GM23338 (cell line): ENCODE measurements at regions not wholly inside any gene's neighbourhood (a gene's known extent, or its start where the extent isn't known, plus 50 kb on each side); places are given as distances from the start of the nearest gene placed in this dataset.

Source experiments
- ATAC-seq: fragments of 200-7000 bp; cut with Tn5 transposase; 3 replicates; pipeline ENCODE4 v1.9.1; 2020
- DNase-seq: peaks from one replicate; pipeline ENCODE4 v3.0.0-alpha.2; 2015; ENCODE audit warnings: low spot score
- H2AFZ ChIP-seq: fragments of 200-600 bp; sonication (generic); 2 replicates; pipeline ENCODE4 v1.8.0; 2016; ENCODE audit warnings: antibody characterized with exemption, mild to moderate bottlenecking, moderate library complexity
- H3F3A ChIP-seq: fragments of 200-600 bp; sonication (generic); replicated peaks from 2 replicates; pipeline ENCODE4 v1.8.0; 2017; ENCODE audit warnings: antibody characterized with exemption, mixed run types, low read depth
- H3K27ac ChIP-seq: fragments of 200-600 bp; sonication (generic); 2 replicates; pipeline ENCODE4 v1.6.1; 2016; ENCODE audit warnings: low read depth
- H3K27me3 ChIP-seq: fragments of 200-600 bp; sonication (generic); 2 replicates; pipeline ENCODE4 v1.8.0; 2016; ENCODE audit warnings: mild to moderate bottlenecking, mixed run types, moderate library complexity; ENCODE audit not compliant: insufficient read depth
- H3K36me3 ChIP-seq: fragments of 200-600 bp; sonication (generic); 2 replicates; pipeline ENCODE4 v1.8.0; 2016; ENCODE audit warnings: mild to moderate bottlenecking; ENCODE audit not compliant: insufficient read depth
- H3K4me1 ChIP-seq: fragments of 200-600 bp; sonication (generic); 2 replicates; pipeline ENCODE4 v1.8.0; 2016; ENCODE audit warnings: mild to moderate bottlenecking, moderate library complexity; ENCODE audit not compliant: insufficient read depth
- H3K4me2 ChIP-seq: fragments of 200-600 bp; sonication (generic); 2 replicates; pipeline ENCODE4 v1.7.1; 2017; ENCODE audit warnings: mixed run types
- H3K4me3 ChIP-seq: fragments of 200-600 bp; sonication (generic); 2 replicates; pipeline ENCODE4 v1.6.1; 2016; ENCODE audit warnings: mixed run types
- H3K79me2 ChIP-seq: fragments of 200-600 bp; sonication (generic); replicated peaks from 2 replicates; pipeline ENCODE4 v1.8.0; 2017; ENCODE audit warnings: mild to moderate bottlenecking; ENCODE audit not compliant: insufficient read depth
- H3K9me2 ChIP-seq: fragments of 200-600 bp; sonication (generic); 2 replicates; pipeline ENCODE4 v1.8.0; 2017; ENCODE audit not compliant: insufficient read depth
- H4K20me1 ChIP-seq: fragments of 200-600 bp; sonication (generic); replicated peaks from 2 replicates; pipeline ENCODE4 v1.8.0; 2017; ENCODE audit warnings: mild to moderate bottlenecking; ENCODE audit not compliant: insufficient read depth
- H3K27ac Mint-ChIP-seq: 2 replicates; pipeline ENCODE4 v1.8.0; 2020; ENCODE audit warnings: inconsistent platforms, mild to moderate bottlenecking, moderate library complexity, mixed read lengths
- H3K27me3 Mint-ChIP-seq: 3 replicates; pipeline ENCODE4 v1.8.0; 2022; ENCODE audit warnings: low read depth, mild to moderate bottlenecking, moderate library complexity, mixed read lengths, inconsistent platforms; ENCODE audit not compliant: insufficient read depth, poor library complexity
- H3K36me3 Mint-ChIP-seq: 3 replicates; pipeline ENCODE4 v1.8.0; 2021; ENCODE audit warnings: low read depth, mild to moderate bottlenecking, inconsistent platforms, moderate library complexity, mixed read lengths
- H3K4me1 Mint-ChIP-seq: 3 replicates; pipeline ENCODE4 v1.8.0; 2020; ENCODE audit warnings: mild to moderate bottlenecking, inconsistent platforms, mixed read lengths
- H3K4me3 Mint-ChIP-seq: 3 replicates; pipeline ENCODE4 v1.8.0; 2021; ENCODE audit warnings: moderate library complexity, mild to moderate bottlenecking, inconsistent platforms, mixed read lengths
- H3K9me3 Mint-ChIP-seq: 3 replicates; pipeline ENCODE4 v1.8.0; 2020; ENCODE audit warnings: moderate library complexity, mild to moderate bottlenecking, inconsistent platforms, mixed read lengths
- CREB1 ChIP-seq: fragments of 250-450 bp; sonication (Bioruptor Pico); IDR thresholded peaks from 2 replicates; pipeline ENCODE4 v1.5.0; 2020; ENCODE audit warnings: low read depth, mild to moderate bottlenecking, moderate library complexity
- EZH2 ChIP-seq: fragments of 200-600 bp; sonication (generic); IDR thresholded peaks from one replicate; pipeline ENCODE4 v1.8.0; 2017; ENCODE audit warnings: antibody characterized with exemption, mild to moderate bottlenecking, low read depth; ENCODE audit not compliant: unreplicated experiment
- EZH2phosphoT487 ChIP-seq: fragments of 200-600 bp; sonication (generic); IDR thresholded peaks from one replicate; pipeline ENCODE4 v1.8.1; 2018; ENCODE audit warnings: antibody characterized with exemption; ENCODE audit not compliant: unreplicated experiment
- JUNB ChIP-seq: IDR thresholded peaks from one replicate; pipeline ENCODE4 v1.6.1; 2016; ENCODE audit warnings: antibody characterized with exemption; ENCODE audit not compliant: unreplicated experiment
- NANOG ChIP-seq: IDR thresholded peaks from 2 replicates; pipeline ENCODE4 v1.6.1; 2016; ENCODE audit warnings: antibody characterized with exemption, borderline replicate concordance
- POLR2AphosphoS5 ChIP-seq: IDR thresholded peaks from 2 replicates; pipeline ENCODE4 v1.6.1; 2016; ENCODE audit warnings: antibody characterized with exemption, low read depth
- REST ChIP-seq: IDR thresholded peaks from one replicate; pipeline ENCODE4 v1.6.1; 2018; ENCODE audit warnings: antibody characterized with exemption; ENCODE audit not compliant: unreplicated experiment
- STAT1 ChIP-seq: IDR thresholded peaks from one replicate; pipeline ENCODE4 v1.6.1; 2016; ENCODE audit warnings: antibody characterized with exemption; ENCODE audit not compliant: unreplicated experiment
- ZNF114 ChIP-seq: fragments of 250-450 bp; sonication (Bioruptor Pico); IDR thresholded peaks from 2 replicates; pipeline ENCODE4 v1.5.0; 2020; ENCODE audit warnings: mild to moderate bottlenecking, moderate library complexity
- TF ChIP-seq, protein P1 (sequence below): fragments of 250-450 bp; sonication (Bioruptor Pico); IDR thresholded peaks from 2 replicates; pipeline ENCODE4 v1.5.0; 2020; ENCODE audit warnings: mild to moderate bottlenecking, moderate library complexity
- TF ChIP-seq, protein P2 (sequence below): IDR thresholded peaks from 2 replicates; pipeline ENCODE4 v1.6.1; 2016; ENCODE audit warnings: antibody characterized with exemption
- TF ChIP-seq, protein P3 (sequence below), 2 experiments: fragments of 200-600 bp in 1 of 2; sonication (generic) in 1 of 2; conservative IDR thresholded peaks; 2 replicates each; pipeline versions ENCODE4 v1.5.1 to v1.6.1; 2016 to 2017; ENCODE audit warnings: antibody characterized with exemption in 2 of 2, low read depth in 2 of 2, mild to moderate bottlenecking in 2 of 2, moderate library complexity in 1 of 2

DNA sequence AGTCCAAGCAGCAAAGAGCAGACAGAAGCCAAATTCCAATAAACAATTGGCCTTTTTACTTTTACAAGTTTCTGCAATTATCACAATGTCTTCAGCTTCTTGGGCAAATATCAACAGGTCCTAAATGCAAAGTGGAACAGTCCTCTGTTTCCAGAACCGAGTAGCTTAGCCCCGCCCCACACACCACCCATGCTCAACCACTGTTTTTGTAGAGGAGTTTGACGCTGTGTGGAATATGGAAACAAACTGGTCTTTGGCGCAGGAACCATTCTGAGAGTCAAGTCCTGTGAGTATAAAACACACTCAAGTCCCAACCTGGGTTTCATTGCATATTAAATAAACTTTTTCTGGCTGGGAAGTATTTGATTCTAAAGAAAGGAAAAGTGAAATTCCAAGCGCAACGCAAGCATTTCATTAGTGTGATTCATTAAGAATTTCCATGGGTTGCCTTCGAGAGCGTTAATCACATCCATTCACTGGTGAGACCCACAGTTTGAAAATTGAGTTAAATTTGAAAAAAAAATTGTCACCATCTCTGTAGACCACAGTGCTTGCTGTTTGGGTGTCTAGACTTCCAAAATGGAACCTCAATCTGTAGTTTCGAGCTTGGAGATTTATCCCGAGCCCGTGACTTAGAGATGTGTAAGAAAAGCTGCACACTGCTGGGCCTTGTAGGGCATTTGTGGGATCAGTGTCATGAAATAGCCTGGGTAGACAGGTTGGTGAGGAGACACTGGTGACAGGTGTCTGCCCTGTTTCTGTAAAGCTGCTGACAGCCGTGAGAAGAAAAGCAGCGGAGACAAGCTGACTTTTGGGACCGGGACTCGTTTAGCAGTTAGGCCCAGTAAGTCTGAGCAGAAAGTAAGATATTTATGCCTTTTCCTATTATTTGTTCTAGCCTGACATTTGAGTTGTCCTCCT lies 96.1 kb downstream of the DAD1 start:
- Histone ChIP-seq H3K27me3 (no peaks in the 10 kb centered on the region), H3K27ac (no peak overlapping the region; the same call in 1 of the 2 replicates), H2AFZ (peak overlapping the region; percentile 54), H3F3A (no peaks in the 10 kb centered on the region), H3K4me3 (no peak overlapping the region), H3K9me2 (peaks cover 10% of the 10 kb centered on the region; the same call in 1 of the 2 replicates), H3K4me2 (peak overlapping the region; percentile 37; the same call in 1 of the 2 replicates), H4K20me1 (no peaks in the 10 kb centered on the region), H3K79me2 (no peaks in the 10 kb centered on the region), H3K4me1 (peaks cover 15% of the 10 kb centered on the region; the same call in 1 of the 2 replicates), H3K36me3 (no peaks in the 10 kb centered on the region)
- peaks cover 4% of the 10 kb centered on the region for H3K27me3 Mint-ChIP-seq
- H3K4me3 Mint-ChIP-seq: no peak overlapping the region
- DNase-seq: no peak
- H3K9me3 Mint-ChIP-seq: no peaks in the 10 kb centered on the region
- no peak for ATAC-seq
- TF ChIP-seq JUNB (no peak), POLR2AphosphoS5 (no peak), STAT1 (no peak), EZH2 (no peak), NANOG (no peak), ZNF114 (CRISPR knock-in tag) (no peak), CREB1 (CRISPR knock-in tag) (no peak), EZH2phosphoT487 (no peak), REST (no peak)
- TF ChIP-seq, protein P1, sequence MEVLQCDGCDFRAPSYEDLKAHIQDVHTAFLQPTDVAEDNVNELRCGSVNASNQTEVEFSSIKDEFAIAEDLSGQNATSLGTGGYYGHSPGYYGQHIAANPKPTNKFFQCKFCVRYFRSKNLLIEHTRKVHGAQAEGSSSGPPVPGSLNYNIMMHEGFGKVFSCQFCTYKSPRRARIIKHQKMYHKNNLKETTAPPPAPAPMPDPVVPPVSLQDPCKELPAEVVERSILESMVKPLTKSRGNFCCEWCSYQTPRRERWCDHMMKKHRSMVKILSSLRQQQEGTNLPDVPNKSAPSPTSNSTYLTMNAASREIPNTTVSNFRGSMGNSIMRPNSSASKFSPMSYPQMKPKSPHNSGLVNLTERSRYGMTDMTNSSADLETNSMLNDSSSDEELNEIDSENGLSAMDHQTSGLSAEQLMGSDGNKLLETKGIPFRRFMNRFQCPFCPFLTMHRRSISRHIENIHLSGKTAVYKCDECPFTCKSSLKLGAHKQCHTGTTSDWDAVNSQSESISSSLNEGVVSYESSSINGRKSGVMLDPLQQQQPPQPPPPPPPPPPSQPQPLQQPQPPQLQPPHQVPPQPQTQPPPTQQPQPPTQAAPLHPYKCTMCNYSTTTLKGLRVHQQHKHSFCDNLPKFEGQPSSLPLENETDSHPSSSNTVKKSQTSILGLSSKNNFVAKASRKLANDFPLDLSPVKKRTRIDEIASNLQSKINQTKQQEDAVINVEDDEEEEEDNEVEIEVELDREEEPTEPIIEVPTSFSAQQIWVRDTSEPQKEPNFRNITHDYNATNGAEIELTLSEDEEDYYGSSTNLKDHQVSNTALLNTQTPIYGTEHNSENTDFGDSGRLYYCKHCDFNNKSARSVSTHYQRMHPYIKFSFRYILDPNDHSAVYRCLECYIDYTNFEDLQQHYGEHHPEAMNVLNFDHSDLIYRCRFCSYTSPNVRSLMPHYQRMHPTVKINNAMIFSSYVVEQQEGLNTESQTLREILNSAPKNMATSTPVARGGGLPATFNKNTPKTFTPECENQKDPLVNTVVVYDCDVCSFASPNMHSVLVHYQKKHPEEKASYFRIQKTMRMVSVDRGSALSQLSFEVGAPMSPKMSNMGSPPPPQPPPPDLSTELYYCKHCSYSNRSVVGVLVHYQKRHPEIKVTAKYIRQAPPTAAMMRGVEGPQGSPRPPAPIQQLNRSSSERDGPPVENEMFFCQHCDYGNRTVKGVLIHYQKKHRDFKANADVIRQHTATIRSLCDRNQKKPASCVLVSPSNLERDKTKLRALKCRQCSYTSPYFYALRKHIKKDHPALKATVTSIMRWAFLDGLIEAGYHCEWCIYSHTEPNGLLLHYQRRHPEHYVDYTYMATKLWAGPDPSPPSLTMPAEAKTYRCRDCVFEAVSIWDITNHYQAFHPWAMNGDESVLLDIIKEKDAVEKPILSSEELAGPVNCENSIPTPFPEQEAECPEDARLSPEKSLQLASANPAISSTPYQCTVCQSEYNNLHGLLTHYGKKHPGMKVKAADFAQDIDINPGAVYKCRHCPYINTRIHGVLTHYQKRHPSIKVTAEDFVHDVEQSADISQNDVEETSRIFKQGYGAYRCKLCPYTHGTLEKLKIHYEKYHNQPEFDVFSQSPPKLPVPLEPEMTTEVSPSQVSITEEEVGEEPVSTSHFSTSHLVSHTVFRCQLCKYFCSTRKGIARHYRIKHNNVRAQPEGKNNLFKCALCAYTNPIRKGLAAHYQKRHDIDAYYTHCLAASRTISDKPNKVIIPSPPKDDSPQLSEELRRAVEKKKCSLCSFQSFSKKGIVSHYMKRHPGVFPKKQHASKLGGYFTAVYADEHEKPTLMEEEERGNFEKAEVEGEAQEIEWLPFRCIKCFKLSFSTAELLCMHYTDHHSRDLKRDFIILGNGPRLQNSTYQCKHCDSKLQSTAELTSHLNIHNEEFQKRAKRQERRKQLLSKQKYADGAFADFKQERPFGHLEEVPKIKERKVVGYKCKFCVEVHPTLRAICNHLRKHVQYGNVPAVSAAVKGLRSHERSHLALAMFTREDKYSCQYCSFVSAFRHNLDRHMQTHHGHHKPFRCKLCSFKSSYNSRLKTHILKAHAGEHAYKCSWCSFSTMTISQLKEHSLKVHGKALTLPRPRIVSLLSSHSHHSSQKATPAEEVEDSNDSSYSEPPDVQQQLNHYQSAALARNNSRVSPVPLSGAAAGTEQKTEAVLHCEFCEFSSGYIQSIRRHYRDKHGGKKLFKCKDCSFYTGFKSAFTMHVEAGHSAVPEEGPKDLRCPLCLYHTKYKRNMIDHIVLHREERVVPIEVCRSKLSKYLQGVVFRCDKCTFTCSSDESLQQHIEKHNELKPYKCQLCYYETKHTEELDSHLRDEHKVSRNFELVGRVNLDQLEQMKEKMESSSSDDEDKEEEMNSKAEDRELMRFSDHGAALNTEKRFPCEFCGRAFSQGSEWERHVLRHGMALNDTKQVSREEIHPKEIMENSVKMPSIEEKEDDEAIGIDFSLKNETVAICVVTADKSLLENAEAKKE: no peak
- TF ChIP-seq, protein P2, sequence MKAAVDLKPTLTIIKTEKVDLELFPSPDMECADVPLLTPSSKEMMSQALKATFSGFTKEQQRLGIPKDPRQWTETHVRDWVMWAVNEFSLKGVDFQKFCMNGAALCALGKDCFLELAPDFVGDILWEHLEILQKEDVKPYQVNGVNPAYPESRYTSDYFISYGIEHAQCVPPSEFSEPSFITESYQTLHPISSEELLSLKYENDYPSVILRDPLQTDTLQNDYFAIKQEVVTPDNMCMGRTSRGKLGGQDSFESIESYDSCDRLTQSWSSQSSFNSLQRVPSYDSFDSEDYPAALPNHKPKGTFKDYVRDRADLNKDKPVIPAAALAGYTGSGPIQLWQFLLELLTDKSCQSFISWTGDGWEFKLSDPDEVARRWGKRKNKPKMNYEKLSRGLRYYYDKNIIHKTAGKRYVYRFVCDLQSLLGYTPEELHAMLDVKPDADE: no peak
- TF ChIP-seq, protein P3, sequence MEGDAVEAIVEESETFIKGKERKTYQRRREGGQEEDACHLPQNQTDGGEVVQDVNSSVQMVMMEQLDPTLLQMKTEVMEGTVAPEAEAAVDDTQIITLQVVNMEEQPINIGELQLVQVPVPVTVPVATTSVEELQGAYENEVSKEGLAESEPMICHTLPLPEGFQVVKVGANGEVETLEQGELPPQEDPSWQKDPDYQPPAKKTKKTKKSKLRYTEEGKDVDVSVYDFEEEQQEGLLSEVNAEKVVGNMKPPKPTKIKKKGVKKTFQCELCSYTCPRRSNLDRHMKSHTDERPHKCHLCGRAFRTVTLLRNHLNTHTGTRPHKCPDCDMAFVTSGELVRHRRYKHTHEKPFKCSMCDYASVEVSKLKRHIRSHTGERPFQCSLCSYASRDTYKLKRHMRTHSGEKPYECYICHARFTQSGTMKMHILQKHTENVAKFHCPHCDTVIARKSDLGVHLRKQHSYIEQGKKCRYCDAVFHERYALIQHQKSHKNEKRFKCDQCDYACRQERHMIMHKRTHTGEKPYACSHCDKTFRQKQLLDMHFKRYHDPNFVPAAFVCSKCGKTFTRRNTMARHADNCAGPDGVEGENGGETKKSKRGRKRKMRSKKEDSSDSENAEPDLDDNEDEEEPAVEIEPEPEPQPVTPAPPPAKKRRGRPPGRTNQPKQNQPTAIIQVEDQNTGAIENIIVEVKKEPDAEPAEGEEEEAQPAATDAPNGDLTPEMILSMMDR (conservative IDR thresholded peaks at IDR 0.05; ENCODE audit: low read depth in 2 of 2): no peak
- H3K27ac Mint-ChIP-seq: no peak overlapping the region
- no peaks in the 10 kb centered on the region for H3K36me3 Mint-ChIP-seq
- H3K4me1 Mint-ChIP-seq: peaks cover 27% of the 10 kb centered on the region
